A673 (cell line): ENCODE measurements at regions not wholly inside any gene's neighbourhood (a gene's known extent, or its start where the extent isn't known, plus 50 kb on each side); places are given as distances from the start of the nearest gene placed in this dataset.

ENCODE experiments used
- BruUV-seq: library from RNA; stranded (reverse); fragments of 400-500 nt; replicated peaks from 2 replicates; lab custom pipeline; 2021; lab: Mats Ljungman, UMichigan
- CTCF ChIA-PET: fragments of 300-600 bp; sonication (Branson Sonifier 250); formaldehyde crosslinking; loops from one replicate; lab custom pipeline; 2022; ENCODE audit warnings: antibody characterized with exemption; lab: Charles Lee
- POLR2A ChIA-PET: fragments of 300-600 bp; sonication (Branson Sonifier 250); formaldehyde crosslinking; loops from one replicate; lab custom pipeline; 2022; ENCODE audit warnings: antibody characterized with exemption; ENCODE audit not compliant: low non-redundant PET; lab: Charles Lee
- DNase-seq: peaks from one replicate; pipeline ENCODE4 v3.0.0-alpha.2; 2015; ENCODE audit warnings: low spot score
- H3K27ac ChIP-seq: fragments of 200-600 bp; sonication (generic); 2 replicates; pipeline ENCODE4 v1.5.1; 2016; ENCODE audit warnings: mixed run types, low read depth, mild to moderate bottlenecking, mixed read lengths, antibody characterized with exemption, low read length; ENCODE audit not compliant: poor library complexity, severe bottlenecking
- H3K27me3 ChIP-seq: fragments of 200-600 bp; sonication (generic); replicated peaks from 2 replicates; pipeline ENCODE4 v1.6.1; 2017; ENCODE audit warnings: mixed run types, low read depth, mild to moderate bottlenecking, mixed read lengths, antibody characterized with exemption, low read length; ENCODE audit not compliant: insufficient read depth, poor library complexity
- H3K36me3 ChIP-seq: fragments of 200-600 bp; sonication (generic); 2 replicates; pipeline ENCODE4 v1.6.1; 2016; ENCODE audit warnings: mixed run types, mild to moderate bottlenecking, mixed read lengths, antibody characterized with exemption, low read length; ENCODE audit not compliant: insufficient read depth, poor library complexity, severe bottlenecking
- H3K4me1 ChIP-seq: fragments of 200-600 bp; sonication (generic); 2 replicates; pipeline ENCODE4 v1.6.1; 2017; ENCODE audit warnings: mixed run types, mild to moderate bottlenecking, mixed read lengths, antibody characterized with exemption, low read length; ENCODE audit not compliant: insufficient read depth, poor library complexity, severe bottlenecking
- H3K4me3 ChIP-seq: fragments of 200-600 bp; sonication (generic); 2 replicates; pipeline ENCODE4 v1.5.1; 2016; ENCODE audit warnings: low read depth, mixed run types, mild to moderate bottlenecking, mixed read lengths, low read length; ENCODE audit not compliant: poor library complexity, severe bottlenecking
- H3K9me3 ChIP-seq: fragments of 200-600 bp; sonication (generic); 2 replicates; pipeline ENCODE4 v1.6.1; 2016; ENCODE audit warnings: mixed run types, low read depth, mild to moderate bottlenecking, mixed read lengths, antibody characterized with exemption, low read length; ENCODE audit not compliant: poor library complexity, severe bottlenecking
- CTCF ChIP-seq: fragments of 300-800, 200-600 bp; sonication (generic); conservative IDR thresholded peaks from 2 replicates; pipeline ENCODE4 v1.5.1; 2017; ENCODE audit warnings: low read depth, mild to moderate bottlenecking, antibody characterized with exemption, low read length, moderate library complexity, mixed read lengths
- EZH2 ChIP-seq: fragments of 200-600 bp; sonication (generic); IDR thresholded peaks from 2 replicates; pipeline ENCODE4 v1.6.1; 2017; ENCODE audit warnings: borderline replicate concordance, low read depth, mild to moderate bottlenecking, mixed read lengths, antibody characterized with exemption, low read length; ENCODE audit not compliant: poor library complexity, severe bottlenecking
- intact Hi-C: fragments of 100-400 bp; cut with micrococcal nuclease; formaldehyde crosslinking; loops from one replicate; pipeline ENCODE4 v1.10.0; 2022; ENCODE audit not compliant: unreplicated experiment

GRCh38 chr9:81480828-81481604 is 208.3 kb downstream of the TLE1 start:
- Histone ChIP-seq H3K4me1 (no peaks in the 10 kb centered on the region), H3K27ac (no peak overlapping the region), H3K36me3 (no peaks in the 10 kb centered on the region), H3K4me3 (no peak overlapping the region), H3K27me3 (no peaks in the 10 kb centered on the region), H3K9me3 (no peaks in the 10 kb centered on the region)
- no peak for TF ChIP-seq CTCF
- no peak for TF ChIP-seq EZH2
- POLR2A ChIA-PET: no interaction called here
- BruUV-seq: no TSS peak
- CTCF ChIA-PET: no interaction called here
- intact Hi-C loops: no loop called here
- DNase-seq: no peak

GRCh38 chr9:81479573-81479972 is 209.8 kb downstream of the TLE1 start:
- Histone ChIP-seq H3K4me1 (no peaks in the 10 kb centered on the region), H3K27me3 (no peaks in the 10 kb centered on the region), H3K9me3 (no peaks in the 10 kb centered on the region), H3K4me3 (no peak overlapping the region), H3K36me3 (no peaks in the 10 kb centered on the region), H3K27ac (no peak overlapping the region)
- no peak for DNase-seq
- ChIA-PET CTCF (no interaction called here), POLR2A (no interaction called here)
- intact Hi-C loops: no loop called here
- TF ChIP-seq EZH2: no peak
- no peak for TF ChIP-seq CTCF
- no TSS peak for BruUV-seq

- intact Hi-C loops: no loop called here
- TF ChIP-seq EZH2 (no peak), CTCF (no peak)
- H3K36me3 ChIP-seq: no peaks in the 10 kb centered on the region
- no TSS peak for BruUV-seq
- no peaks in the 10 kb centered on the region for H3K27me3 ChIP-seq
- no peak overlapping the region for H3K27ac ChIP-seq
- H3K4me3 ChIP-seq: no peak overlapping the region
- no peak for DNase-seq
- H3K9me3 ChIP-seq: no peaks in the 10 kb centered on the region
- H3K4me1 ChIP-seq: no peaks in the 10 kb centered on the region
- CTCF ChIA-PET: no interaction called here
- POLR2A ChIA-PET: no interaction called here
These were observed 211.7 kb downstream of the TLE1 start for GRCh38 chr9:81477669-81478068.
